Calu3 (cell line): ENCODE measurements at regions not wholly inside any gene's neighbourhood (a gene's known extent, or its start where the extent isn't known, plus 50 kb on each side); places are given as distances from the start of the nearest gene placed in this dataset.

Source experiments
- BruUV-seq: library from RNA; stranded (reverse); fragments of 400-500 nt; replicated peaks from 2 replicates; lab custom pipeline; 2021; lab: Mats Ljungman, UMichigan
- CTCF ChIA-PET: fragments of 300-600 bp; sonication (Branson Sonifier 250); formaldehyde crosslinking; loops from one replicate; lab custom pipeline; 2022; ENCODE audit warnings: antibody characterized with exemption; lab: Charles Lee
- DNase-seq: peaks from one replicate; pipeline ENCODE4 v3.0.0; 2022
- H3K27ac Mint-ChIP-seq: one replicate; pipeline ENCODE4 v1.8.0; 2022; ENCODE audit warnings: mixed read lengths; ENCODE audit not compliant: unreplicated experiment
- H3K27me3 Mint-ChIP-seq: one replicate; pipeline ENCODE4 v1.8.0; 2022; ENCODE audit warnings: mixed read lengths; ENCODE audit not compliant: unreplicated experiment
- H3K36me3 Mint-ChIP-seq: one replicate; pipeline ENCODE4 v1.8.0; 2022; ENCODE audit warnings: mild to moderate bottlenecking, moderate library complexity, mixed read lengths; ENCODE audit not compliant: insufficient read depth, unreplicated experiment
- H3K4me1 Mint-ChIP-seq: one replicate; pipeline ENCODE4 v1.8.0; 2022; ENCODE audit warnings: mild to moderate bottlenecking, low read depth, mixed read lengths; ENCODE audit not compliant: unreplicated experiment
- H3K4me3 Mint-ChIP-seq: one replicate; pipeline ENCODE4 v1.8.0; 2022; ENCODE audit warnings: mild to moderate bottlenecking, low read depth, moderate library complexity, mixed read lengths; ENCODE audit not compliant: unreplicated experiment
- H3K9me3 Mint-ChIP-seq: one replicate; pipeline ENCODE4 v1.8.0; 2022; ENCODE audit warnings: low read depth, mixed read lengths; ENCODE audit not compliant: unreplicated experiment
- CTCF ChIP-seq: fragments of 200-600 bp; IDR thresholded peaks from one replicate; pipeline ENCODE4 v1.8.0; 2022; ENCODE audit warnings: antibody characterized with exemption; ENCODE audit not compliant: unreplicated experiment
- intact Hi-C: fragments of 100-400 bp; cut with micrococcal nuclease; formaldehyde crosslinking; loops from one replicate; pipeline ENCODE4 v1.10.0; 2022; ENCODE audit not compliant: unreplicated experiment

GRCh38 chr2:238581126-238581525, 154.4 kb downstream of the ASB1 start:
- Mint-ChIP-seq H3K27me3 (peaks cover 24% of the 10 kb centered on the region), H3K4me3 (no peak overlapping the region), H3K27ac (no peak overlapping the region), H3K4me1 (no peaks in the 10 kb centered on the region), H3K9me3 (no peaks in the 10 kb centered on the region), H3K36me3 (no peaks in the 10 kb centered on the region)
- intact Hi-C loops = no loop called here
- no TSS peak for BruUV-seq
- no peak for TF ChIP-seq CTCF
- no peak for DNase-seq
- CTCF ChIA-PET = no interaction called here

GRCh38 chr2:238582159-238582558, 155.4 kb downstream of the ASB1 start:
- TF ChIP-seq CTCF = no peak
- no peaks in the 10 kb centered on the region for H3K9me3 Mint-ChIP-seq
- no TSS peak for BruUV-seq
- H3K36me3 Mint-ChIP-seq = no peaks in the 10 kb centered on the region
- no peaks in the 10 kb centered on the region for H3K4me1 Mint-ChIP-seq
- intact Hi-C loops = no loop called here
- H3K27ac Mint-ChIP-seq = no peak overlapping the region
- CTCF ChIA-PET = no interaction called here
- DNase-seq = no peak
- peaks cover 31% of the 10 kb centered on the region for H3K27me3 Mint-ChIP-seq
- H3K4me3 Mint-ChIP-seq = no peak overlapping the region

GRCh38 chr2:238584617-238585016, 157.9 kb downstream of the ASB1 start:
- CTCF ChIA-PET = no interaction called here
- Mint-ChIP-seq H3K27me3 (peaks cover 28% of the 10 kb centered on the region), H3K27ac (no peak overlapping the region), H3K4me3 (no peak overlapping the region), H3K9me3 (no peaks in the 10 kb centered on the region), H3K36me3 (no peaks in the 10 kb centered on the region), H3K4me1 (no peaks in the 10 kb centered on the region)
- TF ChIP-seq CTCF = no peak
- intact Hi-C loops = no loop called here
- no TSS peak for BruUV-seq
- DNase-seq = no peak

GRCh38 chr2:238585836-238586821, 159.4 kb downstream of the ASB1 start:
- H3K4me3 Mint-ChIP-seq = no peak overlapping the region
- peaks cover 13% of the 10 kb centered on the region for H3K27me3 Mint-ChIP-seq
- TF ChIP-seq CTCF = no peak
- DNase-seq = no peak
- H3K9me3 Mint-ChIP-seq = no peaks in the 10 kb centered on the region
- no peak overlapping the region for H3K27ac Mint-ChIP-seq
- H3K36me3 Mint-ChIP-seq = no peaks in the 10 kb centered on the region
- intact Hi-C loops = no loop called here
- no peaks in the 10 kb centered on the region for H3K4me1 Mint-ChIP-seq
- CTCF ChIA-PET = no interaction called here
- no TSS peak for BruUV-seq
